ENCODE measurements at regions not wholly inside any gene's neighbourhood (a gene's known extent, or its start where the extent isn't known, plus 50 kb on each side); places are given as distances from the start of the nearest gene placed in this dataset.

DNA sequence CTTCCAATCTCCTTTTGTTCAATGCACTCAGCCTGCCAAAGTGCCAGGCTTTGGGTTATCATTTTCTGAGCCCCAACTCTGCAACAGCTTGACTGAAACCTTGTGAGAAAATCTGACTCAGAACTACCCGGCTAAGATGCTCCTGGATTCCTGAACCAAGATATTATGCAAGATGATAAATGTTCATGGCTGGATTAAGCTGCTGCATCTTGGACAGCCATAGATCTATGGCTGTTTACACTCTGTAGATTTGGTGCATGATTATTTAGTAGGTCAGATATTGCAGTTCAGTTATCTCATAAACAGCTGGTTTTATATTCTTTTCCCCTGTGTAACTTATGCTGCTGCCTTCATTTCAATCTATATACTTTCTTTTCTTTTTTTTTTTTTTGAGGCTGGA lies 243.5 kb downstream of the GATA3 start:
- TF ChIP-seq CTCF (IDR thresholded peaks at IDR 0.05; ENCODE audit: low read depth, low read length, poor library complexity, severe bottlenecking) = no peak
- no peak for TF ChIP-seq EZH2phosphoT487 (IDR thresholded peaks at IDR 0.05; ENCODE audit: borderline replicate concordance, low read length)
- no peaks in the 10 kb centered on the region for H4K20me1 ChIP-seq (ENCODE audit: control insufficient read depth, insufficient read depth, low read depth, low read length)
- no peaks in the 10 kb centered on the region for H3F3A ChIP-seq (ENCODE audit: control insufficient read depth, insufficient read depth)
- no peak overlapping the region for H3K27ac ChIP-seq (ENCODE audit: low read depth, low read length)
- no peaks in the 10 kb centered on the region for H3K27me3 ChIP-seq (ENCODE audit: control insufficient read depth, low read length)
- no peak overlapping the region for H3K4me3 ChIP-seq (ENCODE audit: low read length)
- H3K36me3 ChIP-seq (ENCODE audit: control insufficient read depth, low read length) = no peaks in the 10 kb centered on the region
- H3K4me1 ChIP-seq (ENCODE audit: control insufficient read depth, low read length) = no peaks in the 10 kb centered on the region
- H3K4me2 ChIP-seq (ENCODE audit: low read length) = no peak overlapping the region
- no peaks in the 10 kb centered on the region for H3K79me2 ChIP-seq (ENCODE audit: control insufficient read depth, low read length)
- no peaks in the 10 kb centered on the region for H3K9me3 ChIP-seq (ENCODE audit: control insufficient read depth, insufficient read depth, low read length)
- H3K9me2 ChIP-seq (replicated peaks; ENCODE audit: control insufficient read depth, low read length) = no peaks in the 10 kb centered on the region

GRCh38 chr10:8298896-8299570 lies 244.5 kb downstream of the GATA3 start:
- no peaks in the 10 kb centered on the region for H3K4me1 ChIP-seq (ENCODE audit: control insufficient read depth, low read length)
- H4K20me1 ChIP-seq (ENCODE audit: control insufficient read depth, insufficient read depth, low read depth, low read length) = no peaks in the 10 kb centered on the region
- H3K4me2 ChIP-seq (ENCODE audit: low read length) = no peak overlapping the region
- H3F3A ChIP-seq (ENCODE audit: control insufficient read depth, insufficient read depth) = no peaks in the 10 kb centered on the region
- no peak for TF ChIP-seq EZH2phosphoT487 (IDR thresholded peaks at IDR 0.05; ENCODE audit: borderline replicate concordance, low read length)
- no peak for TF ChIP-seq CTCF (IDR thresholded peaks at IDR 0.05; ENCODE audit: low read depth, low read length, poor library complexity, severe bottlenecking)
- no peaks in the 10 kb centered on the region for H3K9me3 ChIP-seq (ENCODE audit: control insufficient read depth, insufficient read depth, low read length)
- H3K4me3 ChIP-seq (ENCODE audit: low read length) = no peak overlapping the region
- H3K9me2 ChIP-seq (replicated peaks; ENCODE audit: control insufficient read depth, low read length) = no peaks in the 10 kb centered on the region
- no peak overlapping the region for H3K27ac ChIP-seq (ENCODE audit: low read depth, low read length)
- H3K79me2 ChIP-seq (ENCODE audit: control insufficient read depth, low read length) = no peaks in the 10 kb centered on the region
- H3K36me3 ChIP-seq (ENCODE audit: control insufficient read depth, low read length) = no peaks in the 10 kb centered on the region
- H3K27me3 ChIP-seq (ENCODE audit: control insufficient read depth, low read length) = no peaks in the 10 kb centered on the region

- no peaks in the 10 kb centered on the region for H4K20me1 ChIP-seq (ENCODE audit: control insufficient read depth, insufficient read depth, low read depth, low read length)
- TF ChIP-seq EZH2phosphoT487 (IDR thresholded peaks at IDR 0.05; ENCODE audit: borderline replicate concordance, low read length) = no peak
- no peak for TF ChIP-seq CTCF (IDR thresholded peaks at IDR 0.05; ENCODE audit: low read depth, low read length, poor library complexity, severe bottlenecking)
- H3K27me3 ChIP-seq (ENCODE audit: control insufficient read depth, low read length) = no peaks in the 10 kb centered on the region
- H3K4me3 ChIP-seq (ENCODE audit: low read length) = no peak overlapping the region
- no peaks in the 10 kb centered on the region for H3F3A ChIP-seq (ENCODE audit: control insufficient read depth, insufficient read depth)
- no peak overlapping the region for H3K4me2 ChIP-seq (ENCODE audit: low read length)
- no peaks in the 10 kb centered on the region for H3K4me1 ChIP-seq (ENCODE audit: control insufficient read depth, low read length)
- no peaks in the 10 kb centered on the region for H3K9me2 ChIP-seq (replicated peaks; ENCODE audit: control insufficient read depth, low read length)
- H3K79me2 ChIP-seq (ENCODE audit: control insufficient read depth, low read length) = no peaks in the 10 kb centered on the region
- no peak overlapping the region for H3K27ac ChIP-seq (ENCODE audit: low read depth, low read length)
- H3K36me3 ChIP-seq (ENCODE audit: control insufficient read depth, low read length) = no peaks in the 10 kb centered on the region
- H3K9me3 ChIP-seq (ENCODE audit: control insufficient read depth, insufficient read depth, low read length) = no peaks in the 10 kb centered on the region
Observed at GRCh38 chr10:8300925-8301324, 246.4 kb downstream of the GATA3 start.

Data from DOHH2 (cell line).